Amygdala (tissue), 56 donors: ENCODE measurements at regions not wholly inside any gene's neighbourhood (a gene's known extent, or its start where the extent isn't known, plus 50 kb on each side); places are given as distances from the start of the nearest gene placed in this dataset.

Experiments
- DNase-seq, 56 donors: peaks; one replicate each; lab custom pipeline; 2025; lab: John Stamatoyannopoulos, UW

DNA sequence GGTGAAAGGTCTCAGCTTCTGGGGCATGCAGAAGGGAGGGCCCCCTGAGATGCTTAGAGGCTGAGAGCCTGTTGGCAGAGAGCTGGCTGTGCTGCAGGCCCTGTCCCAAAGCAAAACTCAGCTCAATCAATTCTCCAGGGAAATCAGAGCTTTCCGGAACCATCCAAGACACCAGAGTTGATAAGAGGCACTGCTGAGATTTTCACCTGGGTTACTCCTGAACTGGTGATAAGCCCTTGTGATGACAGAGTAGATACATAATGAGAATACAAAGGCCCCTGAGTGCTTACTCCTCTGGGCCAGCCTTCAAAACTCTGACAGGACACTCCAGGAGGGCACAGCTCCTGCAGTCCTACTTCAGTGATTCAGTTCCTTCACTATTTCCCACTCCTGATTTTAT is 63.9 kb downstream of the ARL6IP4 start:
- no peak for DNase-seq

DNA sequence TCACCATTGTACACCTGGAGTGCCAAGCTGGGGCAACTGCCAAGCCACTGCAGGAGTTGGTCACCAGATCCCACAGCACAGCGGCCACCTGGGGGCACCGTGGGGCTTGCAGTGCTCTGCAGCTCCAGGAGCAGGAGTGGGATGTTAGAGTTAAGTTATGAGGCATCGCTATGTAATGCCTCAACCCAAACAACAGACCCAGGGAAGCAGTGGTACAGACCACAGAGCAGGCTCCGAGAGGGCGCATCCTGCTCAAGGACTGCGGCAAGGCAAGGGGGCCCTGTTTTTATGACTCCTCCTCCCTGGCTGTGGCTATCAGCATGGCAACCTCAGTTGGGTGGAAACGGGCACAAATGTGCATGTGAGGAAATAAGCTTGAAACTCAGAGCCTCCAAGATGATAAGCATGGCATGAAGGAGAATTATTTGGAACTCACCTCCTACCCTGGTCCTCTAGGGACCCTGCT is 63.1 kb downstream of the ARL6IP4 start:
- peak in 37 of 56 donors; percentile 5 to 68 (median 36) for DNase-seq

DNA sequence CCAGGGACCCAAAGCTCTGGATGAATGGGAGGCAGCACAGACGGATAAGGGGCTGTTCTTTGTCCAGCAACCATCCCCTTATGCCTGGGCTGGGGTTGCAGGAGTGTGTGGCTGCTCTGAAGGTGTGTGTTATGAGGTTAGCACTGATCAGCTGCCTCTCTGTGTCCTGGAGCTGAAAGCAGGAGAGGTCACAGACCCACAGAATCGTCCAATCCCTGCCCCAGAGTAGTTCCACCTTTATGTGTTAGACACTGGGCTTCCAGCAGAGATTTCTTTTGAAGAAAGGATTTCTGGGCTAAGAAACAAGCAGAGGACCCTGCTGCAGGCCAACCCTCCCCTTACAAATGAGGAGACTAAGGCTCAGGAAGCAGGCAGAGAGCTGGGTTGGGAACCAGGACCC is 62.4 kb downstream of the ARL6IP4 start:
- DNase-seq, result no peak

DNA sequence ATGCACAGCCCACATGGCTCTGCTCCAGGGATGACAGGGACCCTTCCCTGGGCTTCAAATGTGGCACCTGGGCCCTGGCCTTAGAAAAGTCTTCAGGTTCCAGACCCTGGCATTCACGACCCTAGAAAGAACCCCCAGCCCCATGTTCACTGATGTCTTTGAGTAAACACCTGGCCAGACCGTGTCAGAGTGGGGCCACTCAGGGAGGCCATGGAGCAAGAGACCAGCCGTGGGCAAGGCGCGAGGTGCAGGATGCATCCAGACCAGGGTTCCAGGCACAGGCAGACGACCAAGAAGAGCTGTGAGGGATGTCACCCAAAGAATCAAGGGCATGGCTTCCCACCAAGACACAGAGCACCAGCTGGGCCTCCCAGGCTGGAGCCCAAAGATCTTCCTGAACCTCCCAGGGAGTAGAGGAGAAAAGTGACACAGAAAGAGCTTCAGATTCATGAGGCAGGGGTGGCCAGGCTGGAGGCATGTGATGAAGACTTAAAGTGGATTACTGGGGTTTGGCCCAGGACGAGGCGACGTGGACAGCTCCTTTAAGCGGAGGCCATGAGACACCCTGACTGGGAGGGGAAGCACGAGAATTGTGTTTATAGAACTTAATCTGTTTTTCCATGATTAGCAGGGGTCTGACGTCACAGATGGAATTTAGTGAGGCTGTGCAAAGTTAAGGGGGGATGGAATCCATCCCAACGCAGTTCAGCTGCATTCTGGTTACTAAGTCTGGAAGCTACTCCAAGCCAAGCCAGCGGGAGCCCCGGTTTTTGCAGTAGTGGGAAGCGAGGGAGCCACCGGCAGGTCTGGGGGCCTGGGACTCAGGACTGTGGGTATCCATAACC is 61.6 kb downstream of the ARL6IP4 start:
- no peak for DNase-seq

DNA sequence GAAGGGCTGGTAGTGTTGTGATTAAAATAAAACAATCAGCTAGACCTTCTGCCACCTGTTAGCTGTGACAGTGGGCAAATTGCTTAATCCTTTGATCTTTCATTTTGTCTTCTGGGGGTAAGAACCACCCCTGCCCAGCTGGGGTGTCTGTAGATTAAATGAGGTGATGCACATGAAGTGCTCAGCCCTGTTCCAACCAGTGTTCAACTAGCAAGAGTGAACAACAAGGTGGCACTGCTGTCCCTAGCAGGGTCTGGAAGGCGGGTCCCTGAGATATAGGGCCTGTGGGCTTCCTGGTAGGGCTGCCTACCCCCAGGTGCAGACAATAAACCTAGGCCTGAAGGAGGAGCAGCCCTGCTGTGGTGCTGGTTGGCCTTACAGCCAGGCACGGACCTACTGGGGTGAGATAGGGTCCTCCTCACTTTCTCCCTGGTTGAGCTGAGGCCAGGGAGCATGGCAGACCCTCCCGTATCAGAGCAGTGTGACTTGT is 60.6 kb downstream of the ARL6IP4 start:
- no peak for DNase-seq

DNA sequence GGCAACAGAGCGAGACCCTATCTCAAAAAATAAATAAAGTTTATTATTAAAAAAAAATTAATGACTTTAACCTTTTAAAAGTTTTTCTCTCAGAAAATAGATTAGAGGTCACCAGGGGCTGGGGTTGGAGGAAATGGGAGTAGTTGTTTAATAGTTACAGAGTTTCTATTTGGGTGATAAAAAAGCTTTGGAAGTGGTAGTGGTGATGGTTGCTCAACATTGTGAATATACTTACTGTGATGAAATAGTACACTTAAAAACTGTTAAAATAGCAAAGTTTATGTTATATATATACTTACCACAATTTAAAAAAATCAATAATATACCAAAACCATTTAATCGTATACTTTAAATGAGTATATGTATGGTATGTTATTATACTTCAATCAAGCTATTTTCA is 59.6 kb downstream of the ARL6IP4 start:
- DNase-seq, result no peak

DNA sequence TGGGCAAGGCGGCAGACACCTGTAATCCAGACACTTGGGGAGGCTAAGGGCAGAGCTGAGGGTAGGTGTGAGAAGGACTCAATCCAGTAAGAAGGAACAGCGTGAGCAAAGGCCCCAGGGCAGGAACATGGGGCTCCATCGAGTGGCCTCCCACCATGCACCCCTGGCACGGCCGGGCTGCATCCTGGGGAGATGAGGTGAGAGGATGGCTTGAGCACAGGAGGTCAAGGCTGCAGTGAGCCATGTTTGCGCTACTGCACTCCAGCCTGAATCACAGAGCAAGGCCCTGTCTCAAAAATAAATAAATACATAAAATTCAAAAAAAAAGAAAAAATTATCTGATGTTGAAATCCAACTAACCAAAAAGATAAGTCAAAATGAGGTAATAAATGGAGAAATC is 58.5 kb downstream of the ARL6IP4 start:
- DNase-seq, result no peak

DNA sequence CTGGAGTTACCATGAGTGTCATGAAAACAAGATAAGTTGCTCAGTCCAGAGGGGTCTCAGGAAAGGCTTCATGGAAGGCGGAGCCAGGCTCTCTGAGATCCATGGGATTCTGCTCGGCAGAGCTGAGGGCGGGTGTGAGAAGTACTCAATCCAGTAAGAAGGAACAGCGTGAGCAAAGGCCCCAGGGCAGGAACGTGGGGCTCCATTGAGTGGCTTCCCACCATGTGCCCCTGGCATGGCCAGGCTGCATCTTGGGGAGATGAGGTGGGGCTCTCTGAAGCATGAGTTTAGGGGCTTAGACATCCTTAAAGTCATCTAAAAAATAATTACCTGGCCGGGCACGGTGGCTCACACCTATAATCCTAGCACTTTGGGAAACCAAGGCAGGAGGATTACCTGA is 58.0 kb downstream of the ARL6IP4 start:
- DNase-seq, result no peak

DNA sequence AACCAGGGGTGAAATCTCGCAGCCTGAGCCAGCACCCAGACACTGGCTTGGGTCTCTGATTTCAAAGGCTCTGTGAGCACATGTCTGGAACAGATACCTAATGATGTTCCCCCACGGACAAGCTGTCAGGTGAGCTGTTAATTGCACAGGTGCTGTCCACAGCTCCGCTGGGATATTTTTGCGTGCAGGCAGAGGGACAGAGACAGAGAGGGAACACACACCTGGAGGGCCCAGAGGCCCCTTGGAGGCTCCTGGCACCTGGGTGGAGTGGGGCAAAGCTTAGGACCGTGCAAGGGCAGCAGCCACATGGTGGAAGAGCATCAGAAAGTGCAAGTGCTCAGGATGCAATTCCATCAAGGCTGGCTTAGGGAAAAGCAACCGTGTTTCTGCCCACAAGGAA is 57.3 kb downstream of the ARL6IP4 start:
- DNase-seq, result no peak

DNA sequence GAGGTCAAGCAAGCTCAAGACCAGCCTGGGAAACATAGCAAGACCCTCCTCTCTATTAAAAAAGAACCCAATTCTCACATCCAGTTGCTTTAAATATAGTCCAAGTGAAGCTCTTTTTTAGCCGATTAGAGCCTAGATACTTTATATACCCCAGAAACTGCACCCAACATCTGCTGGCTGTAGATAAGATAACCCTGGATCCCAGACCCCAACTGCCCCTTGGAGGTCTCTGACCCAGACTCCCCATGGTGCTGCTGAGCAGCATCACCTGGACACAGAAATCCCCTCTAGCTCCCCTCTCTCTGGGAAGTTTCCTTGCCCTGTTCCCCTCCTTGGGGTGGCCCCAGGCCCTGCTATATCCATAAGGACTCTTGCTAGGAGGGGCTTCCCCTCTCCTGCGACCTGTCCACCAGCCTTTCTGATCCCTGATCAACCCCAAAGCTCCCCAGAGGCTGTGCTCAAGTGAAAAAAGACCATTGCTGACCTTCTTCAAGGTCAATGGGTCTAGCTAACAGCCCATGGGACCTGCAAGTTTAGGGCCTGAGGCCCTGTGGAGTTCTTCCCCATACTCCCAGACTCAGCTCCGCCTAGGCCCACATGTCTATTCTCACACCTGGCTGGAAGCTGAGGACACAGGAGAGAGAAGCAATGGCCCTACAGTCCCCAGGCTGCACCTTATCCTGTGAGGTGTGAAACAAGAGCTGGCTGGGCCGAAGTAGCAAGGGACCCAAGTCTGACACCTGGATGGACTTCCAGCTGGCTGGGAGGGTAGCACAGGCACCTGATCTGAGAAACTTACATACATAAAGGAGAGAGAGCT is 56.2 kb downstream of the ARL6IP4 start:
- DNase-seq, result no peak

DNA sequence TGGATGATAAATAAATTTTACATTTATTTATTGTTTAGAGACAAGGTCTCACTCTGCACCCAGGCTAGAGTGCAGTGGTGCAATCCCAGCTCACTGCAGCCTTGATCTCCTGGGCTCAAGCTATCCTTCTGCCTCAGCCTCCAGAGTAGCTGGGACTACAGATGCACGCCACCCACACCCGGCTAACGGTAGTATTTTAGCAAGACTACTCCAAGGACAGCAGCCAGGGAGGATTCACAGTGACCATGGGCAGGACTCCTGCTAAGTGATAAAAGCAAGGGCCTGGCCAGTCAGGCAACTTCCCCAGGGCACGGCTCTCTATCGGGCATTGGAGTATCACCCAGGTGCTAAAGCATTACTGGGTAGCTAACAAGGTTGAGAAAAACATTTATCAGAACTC is 55.4 kb downstream of the ARL6IP4 start:
- no peak for DNase-seq

DNA sequence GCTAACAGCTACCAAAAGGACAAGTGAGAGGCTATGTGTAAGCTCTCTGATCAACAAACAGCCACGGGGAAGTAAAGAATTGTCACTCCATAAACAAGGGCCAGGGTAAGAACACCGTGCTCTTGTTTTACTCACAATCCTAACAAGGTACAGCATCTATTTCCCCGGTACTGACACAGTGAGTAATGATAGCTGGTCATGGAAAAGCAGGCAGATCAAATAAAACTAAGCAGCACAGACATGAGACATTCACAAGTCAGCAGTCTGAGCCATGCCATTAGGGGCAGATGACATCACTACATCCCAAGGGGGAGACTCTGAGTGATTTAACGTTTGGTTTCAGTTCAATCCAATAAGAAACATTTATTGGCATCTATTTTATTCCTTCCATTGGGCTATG is 54.4 kb downstream of the ARL6IP4 start:
- DNase-seq, result no peak

DNA sequence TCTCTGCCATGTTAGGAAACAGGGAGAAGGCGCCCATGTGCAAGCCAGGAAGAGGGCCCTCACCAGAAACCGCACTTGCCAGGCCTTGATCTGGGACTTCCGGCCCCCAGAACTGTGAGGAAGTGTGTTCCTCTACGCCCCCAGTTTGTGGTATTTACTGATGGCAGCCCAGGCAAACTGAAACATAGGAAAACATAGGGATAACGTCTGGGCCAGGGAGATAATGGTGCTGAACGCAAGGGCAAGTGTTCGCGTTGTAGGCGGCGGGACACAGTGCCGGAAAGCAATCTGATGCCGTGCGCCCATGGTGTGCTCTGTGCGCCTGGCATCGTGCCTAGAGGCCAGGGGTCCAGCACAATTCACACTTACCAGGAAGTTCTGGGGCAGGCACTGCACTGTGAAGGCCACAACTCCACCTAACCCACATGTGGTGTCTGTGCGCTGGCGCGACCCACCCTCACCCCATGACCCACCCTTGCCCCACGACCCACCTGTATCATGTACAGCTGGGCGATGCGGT is 53.6 kb downstream of the ARL6IP4 start:
- DNase-seq, result no peak

DNA sequence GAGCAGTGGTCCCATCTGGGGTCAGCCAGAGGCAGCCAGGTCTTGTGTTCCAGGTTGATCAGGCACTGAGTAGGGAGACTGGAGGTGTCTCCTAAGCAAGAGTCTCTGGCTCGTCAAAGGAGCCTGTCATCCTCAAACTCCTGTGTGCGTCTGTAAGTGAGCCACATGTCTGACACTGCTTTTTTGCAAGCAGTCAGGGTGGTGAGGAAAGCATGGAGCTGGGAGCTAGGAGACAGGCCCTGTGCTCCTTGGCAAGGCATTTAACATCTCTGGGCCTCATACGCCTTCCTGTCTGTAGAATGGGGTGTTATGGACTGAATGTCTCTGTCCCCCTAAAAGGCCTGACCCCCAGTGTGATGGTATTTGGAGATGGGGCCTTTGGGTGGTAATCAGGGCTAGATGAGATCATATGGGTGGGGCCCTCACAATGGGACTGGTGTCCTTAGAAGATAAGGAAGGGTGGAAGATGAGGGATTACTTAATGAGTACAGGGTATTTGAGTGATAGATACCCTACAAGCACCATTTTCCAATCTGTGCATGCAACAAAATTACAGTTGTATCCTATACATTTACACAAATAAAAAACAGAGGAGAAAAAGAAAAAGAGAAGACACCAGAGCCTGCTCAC is 53.0 kb downstream of the ARL6IP4 start:
- DNase-seq, result no peak

DNA sequence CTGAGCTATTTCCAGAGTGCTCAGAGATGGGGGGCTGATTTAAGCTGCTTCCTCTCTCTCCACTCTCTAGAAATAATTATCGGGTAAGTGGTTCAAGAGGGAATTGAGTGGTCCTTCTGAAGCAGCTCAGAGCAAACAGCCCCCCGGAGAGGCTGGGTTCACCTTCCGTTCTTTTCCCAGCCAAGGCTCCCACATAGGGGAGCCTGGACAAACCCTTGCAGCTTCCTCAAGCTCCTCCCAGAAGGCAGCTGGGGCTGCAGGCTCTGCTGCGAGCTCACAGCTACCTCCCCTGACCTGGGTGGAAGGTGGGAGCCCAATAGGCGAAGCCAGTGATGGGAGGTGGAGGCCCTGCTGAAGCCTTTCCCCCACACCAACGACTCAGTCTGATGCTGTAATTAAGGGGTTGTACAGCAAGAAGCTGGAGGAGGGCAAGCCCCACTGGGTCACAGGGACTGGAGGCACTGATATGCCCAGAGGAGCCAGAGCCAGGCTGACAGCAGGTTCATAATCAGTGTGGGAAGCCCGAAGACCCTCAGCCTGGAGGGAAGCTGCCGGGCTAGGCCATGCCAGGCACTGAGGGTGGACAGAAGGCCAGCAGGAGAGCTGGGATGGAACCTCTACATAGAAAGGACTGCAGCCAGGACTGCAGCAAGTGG is 52.4 kb downstream of the ARL6IP4 start:
- DNase-seq, result no peak
